Urothelium cell line (cell line): ENCODE measurements at regions not wholly inside any gene's neighbourhood (a gene's known extent, or its start where the extent isn't known, plus 50 kb on each side); places are given as distances from the start of the nearest gene placed in this dataset.

Experiments
- DNase-seq: peaks from one replicate; pipeline ENCODE4 v3.0.0; 2011; ENCODE audit warnings: low spot score, mixed read lengths
- FAIRE-seq: peaks from 2 replicates; lab custom pipeline; 2011; peaks lifted over from hg19 to GRCh38; lab: Jason Lieb, UNC

- FAIRE-seq = no peak
- DNase-seq = no peak
These were observed 193.6 kb upstream of the BANK1 start for GRCh38 chr4:101596781-101597552.

- FAIRE-seq (no peak), DNase-seq (no peak)
These were observed 195.9 kb upstream of the BANK1 start for GRCh38 chr4:101594588-101594987.

GRCh38 chr4:101593666-101594065, 196.9 kb upstream of the BANK1 start:
- FAIRE-seq (no peak), DNase-seq (no peak)

- FAIRE-seq = no peak
These were observed 206.2 kb upstream of the BANK1 start for GRCh38 chr4:101584306-101584705.

GRCh38 chr4:101563126-101563525, 215.8 kb upstream of the PPP3CA start:
- FAIRE-seq (no peak), DNase-seq (no peak)

More at GRCh38 chr4:101584306-101584705, 206.2 kb upstream of the BANK1 start:
- no peak for DNase-seq

- FAIRE-seq (no peak), DNase-seq (no peak)
These were observed 209.5 kb upstream of the PPP3CA start for GRCh38 chr4:101556842-101557241.

GRCh38 chr4:101555341-101555880, 208.1 kb upstream of the PPP3CA start:
- DNase-seq (no peak), FAIRE-seq (no peak)

GRCh38 chr4:101540336-101540735, 193.0 kb upstream of the PPP3CA start:
- DNase-seq = no peak

GRCh38 chr4:101528526-101528925, 181.2 kb upstream of the PPP3CA start:
- FAIRE-seq (no peak), DNase-seq (no peak)

More at GRCh38 chr4:101540336-101540735, 193.0 kb upstream of the PPP3CA start:
- no peak for FAIRE-seq

- DNase-seq = no peak
- FAIRE-seq = no peak
These were observed 179.9 kb upstream of the PPP3CA start for GRCh38 chr4:101527188-101527587.

GRCh38 chr4:101515566-101515965, 168.2 kb upstream of the PPP3CA start:
- DNase-seq = no peak
- FAIRE-seq = no peak

- DNase-seq = no peak
- FAIRE-seq = no peak
These were observed 167.8 kb upstream of the PPP3CA start for GRCh38 chr4:101515099-101515498.

GRCh38 chr4:101512416-101512815, 165.1 kb upstream of the PPP3CA start:
- FAIRE-seq (no peak), DNase-seq (no peak)

- FAIRE-seq = no peak
- no peak for DNase-seq
These were observed 154.1 kb upstream of the PPP3CA start for GRCh38 chr4:101501421-101501820.

- DNase-seq = no peak
- no peak for FAIRE-seq
These were observed 153.4 kb upstream of the PPP3CA start for GRCh38 chr4:101500742-101501141.

- FAIRE-seq (no peak), DNase-seq (no peak)
These were observed 127.9 kb upstream of the PPP3CA start for GRCh38 chr4:101475246-101475645.

- DNase-seq = no peak
- FAIRE-seq = no peak
These were observed 123.9 kb upstream of the PPP3CA start for GRCh38 chr4:101471201-101471600.

- DNase-seq = no peak
- FAIRE-seq = no peak
These were observed 117.3 kb upstream of the PPP3CA start for GRCh38 chr4:101464596-101464995.

GRCh38 chr4:101458914-101459313, 111.6 kb upstream of the PPP3CA start:
- FAIRE-seq (no peak), DNase-seq (no peak)

GRCh38 chr4:101458473-101458872, 111.1 kb upstream of the PPP3CA start:
- no peak for DNase-seq
- no peak for FAIRE-seq

- no peak for FAIRE-seq
- no peak for DNase-seq
These were observed 103.8 kb upstream of the PPP3CA start for GRCh38 chr4:101451086-101451485.

GRCh38 chr4:101441446-101441845, 94.1 kb upstream of the PPP3CA start:
- DNase-seq = no peak
- FAIRE-seq = no peak

- FAIRE-seq (no peak), DNase-seq (no peak)
These were observed 92.6 kb upstream of the PPP3CA start for GRCh38 chr4:101439926-101440325.
